LNCAP (cell line): ENCODE measurements at regions not wholly inside any gene's neighbourhood (a gene's known extent, or its start where the extent isn't known, plus 50 kb on each side); places are given as distances from the start of the nearest gene placed in this dataset.

ENCODE experiments used
- CTCF ChIP-seq: fragments of 450-650 bp; IDR thresholded peaks from 2 replicates; pipeline ENCODE4 v1.5.1; 2017; ENCODE audit warnings: mild to moderate bottlenecking

- TF ChIP-seq CTCF = no peak
Measured at GRCh38 chr10:9299966-9300365, 1245.5 kb downstream of the GATA3 start.

GRCh38 chr10:9301148-9301547 lies 1246.7 kb downstream of the GATA3 start:
- TF ChIP-seq CTCF = peak; percentile 20; the same call in 1 of the 2 replicates

GRCh38 chr10:9301554-9301953 lies 1247.1 kb downstream of the GATA3 start:
- TF ChIP-seq CTCF = no peak

- TF ChIP-seq CTCF = peak; percentile 53
Measured at GRCh38 chr10:9302140-9302746, 1247.8 kb downstream of the GATA3 start.

- TF ChIP-seq CTCF = peak; percentile 73
Measured at GRCh38 chr10:9305018-9305655, 1250.6 kb downstream of the GATA3 start.

GRCh38 chr10:9311702-9312499 lies 1257.4 kb downstream of the GATA3 start:
- TF ChIP-seq CTCF = peak; percentile 27; the same call in 1 of the 2 replicates

GRCh38 chr10:9315292-9315691 lies 1260.8 kb downstream of the GATA3 start:
- no peak for TF ChIP-seq CTCF
